Liver (tissue), 3 donors: ENCODE measurements at regions not wholly inside any gene's neighbourhood (a gene's known extent, or its start where the extent isn't known, plus 50 kb on each side); places are given as distances from the start of the nearest gene placed in this dataset.

Experiments used
- ATF3 ChIP-seq: IDR thresholded peaks from 2 replicates; pipeline ENCODE4 v1.6.1; 2016; ENCODE audit warnings: antibody characterized with exemption
- CTCF ChIP-seq: fragments of 150-350 bp; IDR thresholded peaks from 2 replicates; pipeline ENCODE4 v1.5.1; 2017; ENCODE audit warnings: improper control_type of control experiment, low read depth, low read length; ENCODE audit not compliant: missing input control
- FOXA1 ChIP-seq: IDR thresholded peaks from 2 replicates; pipeline ENCODE4 v1.6.1; 2016; ENCODE audit warnings: antibody characterized with exemption
- GABPA ChIP-seq, 2 donors: IDR thresholded peaks in 1 of 2; conservative IDR thresholded peaks in 1 of 2; 2 replicates each; pipeline ENCODE4 v1.6.1; 2016; ENCODE audit warnings: antibody characterized with exemption in 2 of 2, mild to moderate bottlenecking in 1 of 2, moderate library complexity in 1 of 2
- HNF4G ChIP-seq: IDR thresholded peaks from 2 replicates; pipeline ENCODE4 v1.6.1; 2016; ENCODE audit warnings: antibody characterized with exemption
- JUND ChIP-seq, 2 donors: IDR thresholded peaks; 2 replicates each; pipeline ENCODE4 v1.6.1; 2016; ENCODE audit warnings: antibody characterized with exemption in 2 of 2
- MAX ChIP-seq: IDR thresholded peaks from 2 replicates; pipeline ENCODE4 v1.6.1; 2016; ENCODE audit warnings: antibody characterized with exemption
- RAD21 ChIP-seq, 2 donors: IDR thresholded peaks; 2 replicates each; pipeline ENCODE4 v1.6.1; 2016; ENCODE audit warnings: antibody characterized with exemption in 2 of 2, mild to moderate bottlenecking in 2 of 2
- REST ChIP-seq: IDR thresholded peaks from 2 replicates; pipeline ENCODE4 v1.6.1; 2016; ENCODE audit warnings: antibody characterized with exemption, mild to moderate bottlenecking
- RXRA ChIP-seq, 2 donors: IDR thresholded peaks; 2 replicates each; pipeline ENCODE4 v1.6.1; 2017 to 2018; ENCODE audit warnings: antibody characterized with exemption in 2 of 2, mild to moderate bottlenecking in 1 of 2
- SP1 ChIP-seq: IDR thresholded peaks from 2 replicates; pipeline ENCODE4 v1.6.1; 2018; ENCODE audit warnings: antibody characterized with exemption, mild to moderate bottlenecking
- TAF1 ChIP-seq: conservative IDR thresholded peaks from 2 replicates; pipeline ENCODE4 v1.6.1; 2016; ENCODE audit warnings: antibody characterized with exemption, mild to moderate bottlenecking
- YY1 ChIP-seq: IDR thresholded peaks from 2 replicates; pipeline ENCODE4 v1.6.1; 2016; ENCODE audit warnings: antibody characterized with exemption, mild to moderate bottlenecking
- donor health status: healthy.
- donor health status: healthy.

- TF ChIP-seq CTCF (no peak), ATF3 (no peak), MAX (no peak), JUND (IDR thresholded peaks at IDR 0.05) (no peak), SP1 (no peak), RXRA (IDR thresholded peaks at IDR 0.05) (no peak), YY1 (no peak), TAF1 (no peak), RAD21 (IDR thresholded peaks at IDR 0.05) (no peak), FOXA1 (no peak), HNF4G (no peak), GABPA (IDR thresholded peaks at IDR 0.05 in 1 of 2, conservative IDR thresholded peaks at IDR 0.05 in 1 of 2) (no peak), REST (no peak)
Measured at GRCh38 chr1:213538251-213538650, 449.5 kb upstream of the PROX1 start.
